ENCODE measurements at regions not wholly inside any gene's neighbourhood (a gene's known extent, or its start where the extent isn't known, plus 50 kb on each side); places are given as distances from the start of the nearest gene placed in this dataset.
"Not testable (repeated sequence)": the region's sequence is repeated elsewhere in the genome, so short reads cannot be mapped to it uniquely, and the experiment has no call there.

DNA sequence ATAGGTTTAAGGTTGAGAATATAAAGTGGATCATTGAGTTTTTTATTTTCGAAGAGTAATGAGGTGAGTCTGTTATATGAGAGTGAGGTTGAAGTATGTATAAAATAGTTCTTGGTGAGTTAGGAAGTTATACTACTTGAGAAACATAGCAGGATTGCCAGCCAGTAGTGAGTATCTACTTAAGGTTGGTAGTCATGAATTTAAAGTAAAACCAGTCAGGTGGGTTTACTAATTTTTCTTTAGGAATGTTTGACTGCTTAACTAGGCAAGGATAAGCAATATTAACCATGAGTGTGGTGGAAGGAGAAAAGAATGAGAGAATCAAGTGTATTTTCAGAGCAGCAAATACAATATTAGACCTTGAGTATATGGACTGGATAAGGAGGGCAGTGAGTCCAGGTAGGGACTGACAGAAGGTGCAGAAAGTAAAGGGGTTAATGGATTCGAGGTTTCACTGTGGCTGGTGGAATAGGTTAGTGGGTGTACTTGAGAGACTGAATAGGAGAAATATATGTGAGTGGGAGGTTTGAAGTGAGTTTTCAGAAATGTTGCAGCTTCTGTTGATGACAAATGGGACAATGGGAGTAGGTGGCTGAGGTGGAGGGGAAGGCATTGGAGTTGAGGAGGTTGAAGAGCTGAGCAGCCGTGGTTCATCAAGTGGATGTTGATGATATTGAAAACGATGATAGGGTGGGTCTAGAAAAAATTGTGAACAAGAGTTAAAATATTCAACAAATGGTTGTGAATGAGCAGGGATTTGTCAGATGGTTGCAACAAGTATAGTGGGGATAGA lies 232.5 kb upstream of the ASCC3 start:
- no peak for DNase-seq (ENCODE audit: low spot score)

- no peak for DNase-seq (ENCODE audit: low spot score)
These were observed 233.6 kb upstream of the ASCC3 start for GRCh38 chr6:101114703-101115102.

DNA sequence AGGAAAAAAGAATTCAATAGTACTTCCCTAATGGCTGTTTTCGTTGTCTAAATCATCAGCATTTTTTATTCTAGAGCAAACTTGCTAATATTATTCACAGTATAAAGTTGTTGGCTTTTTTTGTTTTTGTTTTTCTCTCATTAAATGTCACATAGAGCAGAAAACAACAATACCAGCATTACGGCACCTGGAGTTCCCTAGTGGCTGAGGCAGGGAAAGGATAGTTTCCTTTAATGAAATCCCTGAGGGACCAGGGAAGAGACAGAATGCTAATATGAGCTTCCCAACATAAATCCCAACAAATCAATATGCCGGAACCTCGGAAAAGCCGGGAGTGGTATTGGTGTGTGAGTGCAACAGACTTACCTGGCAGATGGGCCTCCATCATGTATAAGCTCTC lies 235.2 kb upstream of the ASCC3 start:
- no peak for DNase-seq (ENCODE audit: low spot score)

DNA sequence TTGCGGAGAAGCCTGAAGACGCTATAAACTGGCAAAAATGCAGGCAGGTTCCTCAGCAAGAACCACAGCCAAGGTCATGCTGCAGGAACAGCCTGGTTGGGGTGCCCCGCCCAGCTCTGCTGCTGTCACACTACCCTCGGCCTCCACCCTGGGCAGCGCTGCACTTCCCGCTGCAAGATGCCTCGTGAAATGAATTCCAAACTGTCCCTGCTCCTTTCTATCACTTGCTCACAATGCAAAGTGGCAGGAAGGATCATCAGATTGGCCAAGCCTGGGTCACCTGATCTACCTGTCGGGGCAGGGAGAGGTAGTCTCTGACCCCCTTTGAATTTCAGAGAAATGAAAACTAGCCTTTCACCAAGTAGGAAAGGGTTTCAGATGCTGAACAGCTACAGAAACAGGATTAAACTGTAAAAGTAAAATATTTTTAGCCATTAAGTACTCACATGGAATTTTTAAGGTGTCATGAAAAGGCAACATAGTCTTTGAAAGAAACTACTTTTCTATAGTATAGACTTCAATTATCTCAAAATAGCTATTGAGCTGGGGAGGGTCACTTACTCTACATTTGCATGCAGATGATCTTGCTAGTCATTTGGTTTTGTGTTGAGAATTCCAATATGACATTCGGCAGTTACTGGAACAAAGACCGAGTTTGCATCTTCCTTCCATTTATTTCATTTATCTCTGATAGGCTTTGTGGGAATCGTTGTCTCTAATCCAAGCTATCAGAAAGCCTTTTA lies 236.4 kb upstream of the ASCC3 start:
- DNase-seq (ENCODE audit: low spot score) = no peak

DNA sequence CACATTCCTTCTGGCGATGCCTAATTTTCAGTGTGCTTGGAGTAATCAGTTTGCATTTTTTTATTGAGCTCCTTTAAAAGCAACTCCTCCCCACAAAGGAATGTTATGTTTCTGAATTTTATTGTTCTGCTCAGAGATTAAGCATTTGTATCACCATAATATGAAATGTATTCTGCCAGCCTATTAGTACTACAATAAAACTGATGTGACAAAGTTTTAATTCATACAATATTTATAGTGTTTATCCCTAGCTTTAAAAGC lies 236.9 kb upstream of the ASCC3 start:
- DNase-seq (ENCODE audit: low spot score) = no peak

- DNase-seq (ENCODE audit: low spot score) = no peak
These were observed 239.6 kb upstream of the ASCC3 start for GRCh38 chr6:101120747-101121146.

DNA sequence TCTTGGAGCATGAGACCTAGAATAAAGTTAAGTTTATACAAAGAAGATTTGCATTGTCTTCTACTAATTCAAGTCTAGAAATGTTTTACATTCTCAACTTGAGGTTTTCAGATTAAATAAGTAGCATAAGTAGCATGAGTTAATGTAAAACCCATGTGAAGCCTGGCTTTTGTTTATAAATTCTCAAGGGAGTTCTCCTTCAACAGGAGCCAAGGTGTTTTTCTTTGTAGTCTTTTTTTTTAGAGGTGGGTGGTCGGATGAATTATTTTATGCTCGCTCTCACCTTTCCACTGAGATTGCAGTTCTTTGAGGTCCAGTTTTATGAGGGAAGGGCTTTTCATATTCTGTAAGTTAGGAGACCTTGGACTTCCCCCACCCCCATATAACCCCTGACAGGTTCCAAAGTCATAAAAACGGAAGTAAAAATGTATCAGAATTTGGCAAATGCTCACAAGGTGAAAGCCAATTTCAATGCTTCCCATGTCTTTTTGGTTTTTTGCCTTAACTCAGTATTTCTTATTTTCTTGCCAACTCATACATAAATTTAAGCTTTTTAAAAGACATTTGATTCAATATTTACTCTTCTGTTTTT lies 244.3 kb upstream of the ASCC3 start:
- DNase-seq (ENCODE audit: low spot score) = no peak

- DNase-seq (ENCODE audit: low spot score) = no peak
These were observed 245.4 kb upstream of the ASCC3 start for GRCh38 chr6:101126501-101126900.

- DNase-seq (ENCODE audit: low spot score) = no peak
These were observed 248.7 kb upstream of the ASCC3 start for GRCh38 chr6:101129851-101130250.

- DNase-seq (ENCODE audit: low spot score) = no peak
These were observed 247.1 kb upstream of the GRIK2 start for GRCh38 chr6:101146389-101146788.

- no peak for DNase-seq (ENCODE audit: low spot score)
These were observed 243.3 kb upstream of the GRIK2 start for GRCh38 chr6:101150226-101150625.

GRCh38 chr6:101157638-101158037 lies 235.9 kb upstream of the GRIK2 start:
- DNase-seq (ENCODE audit: low spot score) = not testable (repeated sequence)

DNA sequence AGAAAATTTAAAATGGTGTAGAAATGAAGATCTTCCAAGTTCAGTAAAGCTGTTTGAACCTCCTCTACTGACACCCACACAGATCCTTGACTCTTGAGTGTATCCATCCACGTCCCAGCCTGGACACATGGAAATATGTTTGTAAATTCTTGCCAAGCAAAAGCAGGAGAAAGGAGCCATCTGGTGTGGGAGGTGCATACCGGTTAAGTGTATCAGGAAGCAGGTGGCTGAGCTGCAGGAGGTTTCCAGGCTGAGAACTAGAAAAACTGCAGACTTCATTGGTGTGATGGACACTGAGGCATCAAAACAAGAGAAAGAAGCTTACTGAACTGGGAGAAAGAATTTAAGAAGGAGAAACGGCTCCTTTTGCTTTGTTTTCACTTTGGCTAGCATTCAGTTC lies 229.9 kb upstream of the GRIK2 start:
- DNase-seq (ENCODE audit: low spot score) = no peak

- no peak for DNase-seq (ENCODE audit: low spot score)
These were observed 225.9 kb upstream of the GRIK2 start for GRCh38 chr6:101167638-101168037.

GRCh38 chr6:101171049-101171448 lies 222.5 kb upstream of the GRIK2 start:
- DNase-seq (ENCODE audit: low spot score) = not testable (repeated sequence)

DNA sequence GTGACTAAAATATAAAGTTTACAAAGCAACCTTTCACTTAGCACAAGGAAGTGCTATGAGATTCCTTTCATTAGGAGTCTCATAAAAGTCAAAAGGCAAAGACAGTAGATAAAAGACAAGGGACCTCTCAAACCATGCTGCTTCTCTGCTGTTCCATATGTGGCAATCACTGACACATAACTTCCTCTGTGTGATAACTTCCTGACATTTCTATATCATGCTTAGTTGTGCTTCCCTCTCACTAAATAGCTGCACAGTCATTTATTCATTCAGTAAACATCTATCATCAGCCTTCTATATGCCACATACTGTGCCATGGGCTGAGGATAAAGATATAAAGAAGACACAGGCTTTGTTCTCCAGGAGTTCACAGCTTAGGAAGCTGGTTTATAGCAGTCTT lies 214.8 kb upstream of the GRIK2 start:
- DNase-seq (ENCODE audit: low spot score) = no peak

DNA sequence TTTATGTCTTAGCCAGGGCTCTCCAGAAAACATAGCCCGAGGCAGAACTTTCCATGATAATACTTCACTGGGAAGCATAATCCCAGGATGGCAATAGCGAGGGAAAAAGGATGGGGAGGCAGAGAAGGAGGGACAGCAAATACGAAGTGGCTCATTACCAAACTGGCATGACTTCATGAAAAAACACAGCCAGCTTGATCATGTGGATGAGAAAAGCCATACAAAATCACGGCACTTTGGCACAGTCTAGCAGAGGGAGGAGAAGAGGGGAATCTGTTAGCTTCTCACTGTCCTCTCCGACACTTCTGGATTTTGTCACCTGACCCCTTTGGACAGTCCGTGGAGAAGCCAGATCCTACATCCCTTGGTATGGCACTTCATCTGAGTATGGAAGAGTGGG lies 212.5 kb upstream of the GRIK2 start:
- DNase-seq (ENCODE audit: low spot score) = no peak

- not testable (repeated sequence) for DNase-seq (ENCODE audit: low spot score)
These were observed 205.2 kb upstream of the GRIK2 start for GRCh38 chr6:101188285-101188798.

DNA sequence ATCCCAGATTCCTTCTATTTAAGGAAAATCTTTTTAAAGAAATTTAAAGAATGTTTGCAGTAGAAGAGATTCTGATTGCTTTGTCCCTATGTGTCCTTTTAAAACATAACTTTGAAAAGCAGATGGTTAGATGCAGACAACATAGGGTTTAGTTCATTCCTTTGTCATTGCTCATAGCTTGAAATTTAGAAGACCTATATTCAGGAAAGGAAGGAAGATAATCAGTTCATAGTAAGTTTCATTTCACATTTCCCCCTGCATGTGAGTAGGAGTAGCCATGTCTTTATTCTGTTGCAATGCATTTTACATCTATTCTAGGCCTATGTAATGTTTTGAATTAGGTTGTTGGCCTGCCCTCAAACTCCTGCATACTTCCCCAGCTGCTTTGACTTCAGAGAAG lies 197.9 kb upstream of the GRIK2 start:
- DNase-seq (ENCODE audit: low spot score) = no peak

- DNase-seq (ENCODE audit: low spot score) = no peak
These were observed 194.1 kb upstream of the GRIK2 start for GRCh38 chr6:101199441-101199840.

- no peak for DNase-seq (ENCODE audit: low spot score)
These were observed 190.6 kb upstream of the GRIK2 start for GRCh38 chr6:101202867-101203374.

DNA sequence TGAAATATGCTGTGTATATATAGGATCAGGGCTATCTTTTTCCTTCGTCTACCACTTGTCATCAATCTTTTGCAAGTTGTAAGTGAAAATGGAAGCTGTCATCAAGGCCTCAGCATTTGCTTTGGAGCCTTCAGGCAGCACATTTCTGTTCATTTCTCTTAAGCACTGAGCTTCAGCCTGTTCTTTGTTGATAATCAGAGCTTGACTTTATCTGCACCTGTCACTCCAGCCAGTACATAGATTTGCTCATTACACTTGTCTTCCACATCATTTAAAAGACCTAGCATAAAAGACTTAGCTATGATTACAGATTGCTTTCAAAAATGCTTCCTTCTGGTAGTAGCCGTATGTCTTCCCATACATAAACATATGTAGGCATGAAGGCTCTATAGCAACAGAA lies 189.8 kb upstream of the GRIK2 start:
- no peak for DNase-seq (ENCODE audit: low spot score)

GRCh38 chr6:101208152-101208551 lies 185.4 kb upstream of the GRIK2 start:
- no peak for DNase-seq (ENCODE audit: low spot score)

Data from CD4-positive, alpha-beta T cell treated with Interleukin-6 at 100 ng/mL for 8 hours (primary cell).